ENCODE measurements at regions not wholly inside any gene's neighbourhood (a gene's known extent, or its start where the extent isn't known, plus 50 kb on each side); places are given as distances from the start of the nearest gene placed in this dataset.
"Not testable (repeated sequence)": the region's sequence is repeated elsewhere in the genome, so short reads cannot be mapped to it uniquely, and the experiment has no call there.

- Histone ChIP-seq H3K27ac (no peak overlapping the region), H3K4me1 (no peaks in the 10 kb centered on the region), H3K36me3 (no peaks in the 10 kb centered on the region), H3K9me3 (no peaks in the 10 kb centered on the region), H3K27me3 (no peaks in the 10 kb centered on the region), H3K4me3 (no peak overlapping the region)
- DNase-seq (ENCODE audit: low spot score), result no peak
- no peak for TF ChIP-seq CTCF (IDR thresholded peaks at IDR 0.05)
These were observed 118.1 kb upstream of the MAP2 start for GRCh38 chr2:209305746-209306196.

GRCh38 chr2:209307161-209308001 is 116.5 kb upstream of the MAP2 start:
- H3K4me3 ChIP-seq, result no peak overlapping the region
- no peak for TF ChIP-seq CTCF (IDR thresholded peaks at IDR 0.05)
- no peaks in the 10 kb centered on the region for H3K9me3 ChIP-seq
- no peak overlapping the region for H3K27ac ChIP-seq
- no peaks in the 10 kb centered on the region for H3K27me3 ChIP-seq
- DNase-seq (ENCODE audit: low spot score), result no peak
- no peaks in the 10 kb centered on the region for H3K4me1 ChIP-seq
- H3K36me3 ChIP-seq, result no peaks in the 10 kb centered on the region

GRCh38 chr2:209308415-209308814 is 115.4 kb upstream of the MAP2 start:
- H3K27ac ChIP-seq, result no peak overlapping the region
- DNase-seq (ENCODE audit: low spot score), result no peak
- no peaks in the 10 kb centered on the region for H3K27me3 ChIP-seq
- H3K4me1 ChIP-seq, result no peaks in the 10 kb centered on the region
- no peak for TF ChIP-seq CTCF (IDR thresholded peaks at IDR 0.05)
- no peaks in the 10 kb centered on the region for H3K9me3 ChIP-seq
- H3K4me3 ChIP-seq, result no peak overlapping the region
- no peaks in the 10 kb centered on the region for H3K36me3 ChIP-seq

- TF ChIP-seq CTCF (IDR thresholded peaks at IDR 0.05), result no peak
- no peaks in the 10 kb centered on the region for H3K4me1 ChIP-seq
These were observed 111.9 kb upstream of the MAP2 start for GRCh38 chr2:209311948-209312347.

GRCh38 chr2:209312450-209312849 is 111.4 kb upstream of the MAP2 start:
- not testable (repeated sequence) for H3K27ac ChIP-seq; H3K9me3 ChIP-seq; H3K36me3 ChIP-seq; DNase-seq (ENCODE audit: low spot score); H3K27me3 ChIP-seq; H3K4me1 ChIP-seq; H3K4me3 ChIP-seq

More at GRCh38 chr2:209311948-209312347, 111.9 kb upstream of the MAP2 start:
- no peak for DNase-seq (ENCODE audit: low spot score)
- Histone ChIP-seq H3K27ac (no peak overlapping the region), H3K9me3 (no peaks in the 10 kb centered on the region), H3K36me3 (no peaks in the 10 kb centered on the region), H3K4me3 (no peak overlapping the region), H3K27me3 (no peaks in the 10 kb centered on the region)

- Histone ChIP-seq H3K27me3 (no peaks in the 10 kb centered on the region), H3K4me1 (no peaks in the 10 kb centered on the region), H3K9me3 (no peaks in the 10 kb centered on the region), H3K27ac (no peak overlapping the region), H3K4me3 (no peak overlapping the region), H3K36me3 (no peaks in the 10 kb centered on the region)
- no peak for DNase-seq (ENCODE audit: low spot score)
- no peak for TF ChIP-seq CTCF (IDR thresholded peaks at IDR 0.05)
These were observed 109.2 kb upstream of the MAP2 start for GRCh38 chr2:209314653-209315052.
